ENCODE measurements at regions not wholly inside any gene's neighbourhood (a gene's known extent, or its start where the extent isn't known, plus 50 kb on each side); places are given as distances from the start of the nearest gene placed in this dataset.
A peak's percentile ranks its signal among the peaks of the same experiment; 100 is the strongest.

- no peaks in the 10 kb centered on the region for H3F3A ChIP-seq (ENCODE audit: control insufficient read depth, insufficient read depth)
- H3K9me2 ChIP-seq (replicated peaks; ENCODE audit: control insufficient read depth, low read length) = no peaks in the 10 kb centered on the region
- TF ChIP-seq EZH2phosphoT487 (IDR thresholded peaks at IDR 0.05; ENCODE audit: borderline replicate concordance, low read length) (no peak), CTCF (IDR thresholded peaks at IDR 0.05; ENCODE audit: low read depth, low read length, poor library complexity, severe bottlenecking) (no peak)
- no peaks in the 10 kb centered on the region for H4K20me1 ChIP-seq (ENCODE audit: control insufficient read depth, insufficient read depth, low read depth, low read length)
- no peaks in the 10 kb centered on the region for H3K79me2 ChIP-seq (ENCODE audit: control insufficient read depth, low read length)
- H3K36me3 ChIP-seq (ENCODE audit: control insufficient read depth, low read length) = no peaks in the 10 kb centered on the region
- no peak overlapping the region for H3K4me2 ChIP-seq (ENCODE audit: low read length)
- no peak overlapping the region for H3K4me3 ChIP-seq (ENCODE audit: low read length)
- no peak overlapping the region for H3K27ac ChIP-seq (ENCODE audit: low read depth, low read length)
- peaks cover 26% of the 10 kb centered on the region for H3K4me1 ChIP-seq (ENCODE audit: control insufficient read depth, low read length)
- H3K9me3 ChIP-seq (ENCODE audit: control insufficient read depth, insufficient read depth, low read length) = no peaks in the 10 kb centered on the region
- H3K27me3 ChIP-seq (ENCODE audit: control insufficient read depth, low read length) = no peaks in the 10 kb centered on the region
Observed at GRCh38 chr18:9013926-9014373, 88.5 kb upstream of the NDUFV2 start.

- H4K20me1 ChIP-seq (ENCODE audit: control insufficient read depth, insufficient read depth, low read depth, low read length) = no peaks in the 10 kb centered on the region
- H3K79me2 ChIP-seq (ENCODE audit: control insufficient read depth, low read length) = no peaks in the 10 kb centered on the region
- H3K4me1 ChIP-seq (ENCODE audit: control insufficient read depth, low read length) = peaks cover 26% of the 10 kb centered on the region
- H3K4me2 ChIP-seq (ENCODE audit: low read length) = no peak overlapping the region
- H3K9me2 ChIP-seq (replicated peaks; ENCODE audit: control insufficient read depth, low read length) = no peaks in the 10 kb centered on the region
- no peaks in the 10 kb centered on the region for H3K36me3 ChIP-seq (ENCODE audit: control insufficient read depth, low read length)
- no peaks in the 10 kb centered on the region for H3K9me3 ChIP-seq (ENCODE audit: control insufficient read depth, insufficient read depth, low read length)
- no peak overlapping the region for H3K27ac ChIP-seq (ENCODE audit: low read depth, low read length)
- no peaks in the 10 kb centered on the region for H3F3A ChIP-seq (ENCODE audit: control insufficient read depth, insufficient read depth)
- H3K27me3 ChIP-seq (ENCODE audit: control insufficient read depth, low read length) = no peaks in the 10 kb centered on the region
- TF ChIP-seq CTCF (IDR thresholded peaks at IDR 0.05; ENCODE audit: low read depth, low read length, poor library complexity, severe bottlenecking) (no peak), EZH2phosphoT487 (IDR thresholded peaks at IDR 0.05; ENCODE audit: borderline replicate concordance, low read length) (no peak)
- H3K4me3 ChIP-seq (ENCODE audit: low read length) = no peak overlapping the region
Observed at GRCh38 chr18:9015689-9016088, 86.8 kb upstream of the NDUFV2 start.

- Histone ChIP-seq H3K27me3 (ENCODE audit: control insufficient read depth, low read length) (no peaks in the 10 kb centered on the region), H3K4me2 (ENCODE audit: low read length) (peak overlapping the region; percentile 92), H3K27ac (ENCODE audit: low read depth, low read length) (no peak overlapping the region), H3K79me2 (ENCODE audit: control insufficient read depth, low read length) (no peaks in the 10 kb centered on the region), H3K36me3 (ENCODE audit: control insufficient read depth, low read length) (no peaks in the 10 kb centered on the region), H3K9me2 (replicated peaks; ENCODE audit: control insufficient read depth, low read length) (no peaks in the 10 kb centered on the region), H4K20me1 (ENCODE audit: control insufficient read depth, insufficient read depth, low read depth, low read length) (no peaks in the 10 kb centered on the region), H3K4me3 (ENCODE audit: low read length) (peak overlapping the region; percentile 68), H3K9me3 (ENCODE audit: control insufficient read depth, insufficient read depth, low read length) (no peaks in the 10 kb centered on the region), H3K4me1 (ENCODE audit: control insufficient read depth, low read length) (peaks cover 26% of the 10 kb centered on the region), H3F3A (ENCODE audit: control insufficient read depth, insufficient read depth) (no peaks in the 10 kb centered on the region)
- TF ChIP-seq CTCF (IDR thresholded peaks at IDR 0.05; ENCODE audit: low read depth, low read length, poor library complexity, severe bottlenecking) (no peak), EZH2phosphoT487 (IDR thresholded peaks at IDR 0.05; ENCODE audit: borderline replicate concordance, low read length) (no peak)
Observed at GRCh38 chr18:9016633-9017166, 85.8 kb upstream of the NDUFV2 start.
